ENCODE measurements at regions not wholly inside any gene's neighbourhood (a gene's known extent, or its start where the extent isn't known, plus 50 kb on each side); places are given as distances from the start of the nearest gene placed in this dataset.

GRCh38 chr16:54432897-54433229 lies 146.3 kb upstream of the IRX3 start:
- TF ChIP-seq CTCF (conservative IDR thresholded peaks at IDR 0.05), result no peak
- no peak overlapping the region for H3K27ac ChIP-seq

- H3K27ac ChIP-seq, result no peak overlapping the region
Measured at GRCh38 chr16:54431997-54432896, 145.7 kb upstream of the IRX3 start.

GRCh38 chr16:54431041-54431996 lies 144.7 kb upstream of the IRX3 start:
- peak overlapping the region; percentile 92; the same call in 1 of the 2 replicates for H3K27ac ChIP-seq
- no peak for TF ChIP-seq CTCF (conservative IDR thresholded peaks at IDR 0.05)

More at GRCh38 chr16:54431997-54432896, 145.7 kb upstream of the IRX3 start:
- no peak for TF ChIP-seq CTCF (conservative IDR thresholded peaks at IDR 0.05)

GRCh38 chr16:54430491-54431030 lies 144.0 kb upstream of the IRX3 start:
- peak overlapping the region; percentile 92; the same call in 1 of the 2 replicates for H3K27ac ChIP-seq
- TF ChIP-seq CTCF (conservative IDR thresholded peaks at IDR 0.05), result no peak

GRCh38 chr16:54429029-54429428 lies 142.4 kb upstream of the IRX3 start:
- TF ChIP-seq CTCF (conservative IDR thresholded peaks at IDR 0.05), result no peak
- H3K27ac ChIP-seq, result peak overlapping the region; percentile 92

- peak overlapping the region; percentile 92 for H3K27ac ChIP-seq
- TF ChIP-seq CTCF (conservative IDR thresholded peaks at IDR 0.05), result no peak
Measured at GRCh38 chr16:54426553-54426849, 139.9 kb upstream of the IRX3 start.

All from VCaP (cell line).